ENCODE measurements at regions not wholly inside any gene's neighbourhood (a gene's known extent, or its start where the extent isn't known, plus 50 kb on each side); places are given as distances from the start of the nearest gene placed in this dataset.

DNA sequence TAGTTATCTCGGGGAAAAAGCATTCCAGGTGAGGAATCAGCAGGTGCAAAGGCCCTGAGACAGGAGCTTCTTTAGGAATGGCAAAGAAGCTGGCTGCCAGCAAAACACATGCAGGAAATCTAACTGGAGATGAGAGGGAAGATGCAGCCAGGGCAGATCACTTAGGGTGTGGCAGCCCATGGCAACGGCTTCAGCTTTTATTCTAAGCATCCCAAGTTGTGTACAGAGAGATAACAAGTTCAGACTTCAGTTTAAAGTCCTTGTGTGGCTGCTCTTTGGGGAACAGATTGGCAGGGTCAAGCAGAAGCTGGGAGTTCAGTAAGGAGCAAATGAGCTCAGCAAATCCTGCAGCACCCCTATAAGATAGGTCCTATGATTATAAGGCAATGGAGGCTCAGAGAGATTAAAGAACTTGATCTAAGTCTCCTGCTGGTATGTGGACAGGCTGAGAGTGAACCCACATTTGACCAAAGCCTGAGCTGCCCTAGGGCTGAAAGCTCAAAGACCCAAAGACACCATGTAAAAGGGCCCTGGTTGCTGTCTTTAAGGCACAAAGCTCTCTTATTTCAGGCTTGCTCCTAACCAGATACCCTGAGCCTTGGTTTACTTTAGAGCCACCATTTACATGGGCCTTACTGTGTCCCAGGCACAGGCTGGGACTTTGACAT lies 466.8 kb downstream of the SOX6 start:
- TF ChIP-seq CTCF (IDR thresholded peaks at IDR 0.05 in 8 of 11, conservative IDR thresholded peaks at IDR 0.05 in 3 of 11) (no peak), POLR2A (IDR thresholded peaks at IDR 0.05) (no peak), POLR2AphosphoS5 (IDR thresholded peaks at IDR 0.05) (no peak)
